ENCODE measurements at regions not wholly inside any gene's neighbourhood (a gene's known extent, or its start where the extent isn't known, plus 50 kb on each side); places are given as distances from the start of the nearest gene placed in this dataset.

DNA sequence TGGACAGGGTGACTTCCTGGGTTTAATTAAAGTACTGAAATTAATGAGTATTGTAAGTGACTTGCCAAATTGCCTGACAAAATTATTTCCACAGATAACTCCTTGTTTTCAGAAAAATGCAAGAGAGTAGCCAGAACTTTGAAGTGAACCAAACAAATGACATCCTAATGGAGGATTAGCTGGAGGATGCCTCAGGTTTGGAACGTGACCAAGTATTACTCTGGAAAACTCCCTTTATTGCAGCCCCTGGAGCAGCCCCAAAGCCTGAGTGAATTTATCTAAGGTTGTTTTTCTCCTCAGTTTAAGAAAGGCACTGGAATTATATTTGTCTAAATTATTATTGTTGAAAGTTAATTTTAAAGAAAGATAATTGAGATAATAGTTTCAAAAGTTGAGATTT lies 343.6 kb upstream of the MTNR1B start:
- Histone ChIP-seq H3K36me3 (ENCODE audit: insufficient read depth, low read length) (no peaks in the 10 kb centered on the region), H3K79me2 (ENCODE audit: control insufficient read depth, insufficient read depth, low read length, unreplicated experiment) (no peaks in the 10 kb centered on the region), H3K27ac (ENCODE audit: low read depth, low read length) (no peak overlapping the region)

DNA sequence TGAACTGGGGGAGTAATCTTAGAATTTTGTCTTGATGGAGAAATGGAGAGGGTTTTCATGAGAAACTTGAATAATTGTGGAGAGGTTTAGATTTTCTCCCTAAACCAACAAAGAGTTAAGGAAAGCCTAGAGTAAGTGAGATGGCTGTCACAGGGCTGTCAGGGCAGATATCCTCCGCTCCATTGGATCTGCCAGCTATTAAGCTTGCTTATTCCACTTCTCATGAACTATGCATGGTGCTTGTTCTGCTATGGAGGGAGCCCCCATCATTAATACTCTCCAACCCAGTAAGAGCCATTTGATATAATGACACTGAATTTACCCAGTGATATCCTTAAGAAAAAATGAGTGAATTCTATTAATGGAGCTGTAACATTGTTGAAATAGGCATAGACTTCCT lies 342.8 kb upstream of the MTNR1B start:
- H3K79me2 ChIP-seq (ENCODE audit: control insufficient read depth, insufficient read depth, low read length, unreplicated experiment), result no peaks in the 10 kb centered on the region
- no peaks in the 10 kb centered on the region for H3K4me1 ChIP-seq (ENCODE audit: control insufficient read depth, insufficient read depth, low read length, unreplicated experiment)
- no peak overlapping the region for H3K4me3 ChIP-seq (ENCODE audit: low read depth, low read length)
- no peaks in the 10 kb centered on the region for H3K27me3 ChIP-seq (ENCODE audit: insufficient read depth, low read length)
- no peak overlapping the region for H3K27ac ChIP-seq (ENCODE audit: low read depth, low read length)
- H2AFZ ChIP-seq (ENCODE audit: low read length, unreplicated experiment), result no peak overlapping the region
- H3K36me3 ChIP-seq (ENCODE audit: insufficient read depth, low read length), result no peaks in the 10 kb centered on the region

More for the DNA sequence above, 343.6 kb upstream of the MTNR1B start:
- H3K27me3 ChIP-seq (ENCODE audit: insufficient read depth, low read length), result no peaks in the 10 kb centered on the region
- H3K4me1 ChIP-seq (ENCODE audit: control insufficient read depth, insufficient read depth, low read length, unreplicated experiment), result no peaks in the 10 kb centered on the region
- H3K4me3 ChIP-seq (ENCODE audit: low read depth, low read length), result no peak overlapping the region
- H2AFZ ChIP-seq (ENCODE audit: low read length, unreplicated experiment), result no peak overlapping the region

DNA sequence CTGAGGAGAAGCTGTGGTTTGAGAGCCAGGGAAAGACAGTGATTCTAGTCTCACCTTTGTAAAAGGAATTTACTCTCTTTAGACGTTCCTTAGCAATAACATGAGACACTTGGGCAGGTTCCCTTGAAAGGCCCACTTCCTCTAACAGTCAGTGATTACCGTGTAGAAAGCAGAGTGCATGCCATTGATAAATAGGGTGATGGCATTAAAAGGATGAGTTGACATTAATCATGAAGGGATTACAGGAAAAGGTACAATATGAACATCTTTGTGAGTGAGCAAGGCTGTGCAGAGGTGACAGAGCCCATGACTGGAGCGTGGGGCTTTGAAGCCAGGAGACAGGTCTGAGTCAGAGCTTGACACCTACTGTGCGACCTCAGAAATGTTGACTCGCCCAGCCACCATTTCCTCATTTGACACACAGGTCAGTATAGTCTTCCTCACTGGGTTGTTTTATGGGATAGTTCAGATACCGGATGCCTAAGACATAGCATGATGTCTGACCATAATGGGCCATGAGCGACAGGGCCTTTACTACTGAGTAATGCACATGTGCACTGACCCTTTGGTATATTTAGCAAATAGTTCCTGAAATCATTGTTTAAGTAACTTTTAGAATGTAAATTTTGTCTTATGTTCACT lies 341.7 kb upstream of the MTNR1B start:
- no peak overlapping the region for H3K27ac ChIP-seq (ENCODE audit: low read depth, low read length)
- no peak overlapping the region for H2AFZ ChIP-seq (ENCODE audit: low read length, unreplicated experiment)
- no peak overlapping the region for H3K4me3 ChIP-seq (ENCODE audit: low read depth, low read length)
- H3K79me2 ChIP-seq (ENCODE audit: control insufficient read depth, insufficient read depth, low read length, unreplicated experiment), result no peaks in the 10 kb centered on the region
- H3K4me1 ChIP-seq (ENCODE audit: control insufficient read depth, insufficient read depth, low read length, unreplicated experiment), result no peaks in the 10 kb centered on the region
- no peaks in the 10 kb centered on the region for H3K36me3 ChIP-seq (ENCODE audit: insufficient read depth, low read length)
- H3K27me3 ChIP-seq (ENCODE audit: insufficient read depth, low read length), result no peaks in the 10 kb centered on the region

DNA sequence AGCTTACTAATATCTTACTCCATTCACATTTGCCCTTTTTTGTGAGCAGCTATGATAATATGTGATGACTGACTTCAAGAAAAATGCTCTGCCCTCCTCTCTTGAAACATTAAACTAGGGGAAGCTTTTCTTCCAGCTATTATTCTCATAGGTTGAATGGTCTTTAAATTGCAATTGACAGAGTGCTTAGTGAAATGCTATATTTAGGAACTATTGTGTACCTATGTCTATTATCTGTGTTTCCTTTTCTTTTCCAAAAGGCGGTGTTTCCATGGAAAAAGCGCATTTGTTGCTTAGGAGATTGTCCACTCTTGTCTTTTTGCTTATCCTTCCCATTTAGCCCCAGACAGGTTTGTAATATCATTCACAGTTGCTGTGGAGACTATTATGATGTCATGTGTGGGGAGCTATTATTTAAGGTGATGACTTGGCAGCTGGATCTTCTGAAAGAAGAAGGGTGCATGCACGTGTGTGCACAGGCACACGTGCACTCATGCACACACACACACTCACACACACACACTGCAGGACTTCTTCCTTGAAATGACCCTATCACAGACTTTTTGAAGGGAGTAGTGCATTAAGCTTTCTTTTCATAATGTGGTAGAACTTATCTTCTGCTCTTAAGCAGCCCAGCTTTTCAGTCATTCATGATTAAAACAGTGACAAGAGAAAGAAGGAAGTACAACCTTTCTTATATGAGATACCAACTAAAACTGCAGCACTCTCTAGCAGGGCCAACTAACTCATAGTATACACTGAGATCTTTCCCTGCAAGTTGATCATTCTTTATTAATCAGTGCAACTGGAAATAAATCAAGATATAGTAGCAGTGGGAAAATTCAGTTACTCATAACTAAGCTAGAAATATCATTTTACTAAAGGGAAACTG lies 340.8 kb upstream of the MTNR1B start:
- no peak overlapping the region for H3K4me3 ChIP-seq (ENCODE audit: low read depth, low read length)
- H2AFZ ChIP-seq (ENCODE audit: low read length, unreplicated experiment), result no peak overlapping the region
- no peaks in the 10 kb centered on the region for H3K27me3 ChIP-seq (ENCODE audit: insufficient read depth, low read length)
- H3K4me1 ChIP-seq (ENCODE audit: control insufficient read depth, insufficient read depth, low read length, unreplicated experiment), result no peaks in the 10 kb centered on the region
- H3K27ac ChIP-seq (ENCODE audit: low read depth, low read length), result no peak overlapping the region
- H3K79me2 ChIP-seq (ENCODE audit: control insufficient read depth, insufficient read depth, low read length, unreplicated experiment), result no peaks in the 10 kb centered on the region
- H3K36me3 ChIP-seq (ENCODE audit: insufficient read depth, low read length), result no peaks in the 10 kb centered on the region

DNA sequence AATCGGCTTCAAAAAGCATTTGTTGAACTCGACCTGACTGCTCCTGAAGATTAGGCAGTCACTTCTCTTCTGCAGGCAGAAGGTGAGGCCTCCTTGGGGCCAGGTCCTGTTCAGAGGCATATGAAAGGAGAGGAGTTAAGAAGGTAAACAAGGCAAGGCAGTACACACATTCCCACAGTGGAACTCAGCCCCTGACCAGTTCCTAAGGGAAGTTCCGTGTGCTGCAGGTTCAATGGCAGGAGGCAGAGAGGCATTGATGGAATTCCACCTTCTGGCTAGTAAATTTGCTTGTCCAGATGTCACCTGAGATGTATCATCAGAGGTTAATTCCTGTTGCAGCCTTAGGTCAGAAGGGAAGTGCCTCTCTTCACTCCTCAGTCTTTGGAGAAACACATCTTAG lies 337.0 kb upstream of the MTNR1B start:
- Histone ChIP-seq H3K4me1 (ENCODE audit: control insufficient read depth, insufficient read depth, low read length, unreplicated experiment) (no peaks in the 10 kb centered on the region), H2AFZ (ENCODE audit: low read length, unreplicated experiment) (no peak overlapping the region), H3K4me3 (ENCODE audit: low read depth, low read length) (no peak overlapping the region), H3K36me3 (ENCODE audit: insufficient read depth, low read length) (no peaks in the 10 kb centered on the region), H3K27ac (ENCODE audit: low read depth, low read length) (no peak overlapping the region), H3K27me3 (ENCODE audit: insufficient read depth, low read length) (no peaks in the 10 kb centered on the region), H3K79me2 (ENCODE audit: control insufficient read depth, insufficient read depth, low read length, unreplicated experiment) (no peaks in the 10 kb centered on the region)

DNA sequence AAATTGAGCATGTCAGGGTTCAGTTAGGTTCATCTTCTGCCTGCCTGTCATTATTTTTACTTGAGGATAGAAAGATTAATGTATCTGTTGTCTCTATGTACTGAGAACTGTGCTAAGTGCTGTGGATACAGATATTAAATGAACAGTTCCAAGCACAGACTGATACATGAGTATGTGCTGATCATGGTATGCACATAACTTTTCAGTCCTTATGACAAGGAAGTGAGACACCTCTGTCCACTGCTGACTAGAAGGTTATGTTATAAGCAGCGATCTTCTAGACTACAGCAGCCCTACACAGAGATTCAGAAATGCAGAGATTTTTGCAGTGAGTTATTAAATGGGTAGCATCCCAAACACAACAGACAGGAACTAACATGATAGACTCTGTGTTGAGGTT lies 335.6 kb upstream of the MTNR1B start:
- Histone ChIP-seq H3K4me1 (ENCODE audit: control insufficient read depth, insufficient read depth, low read length, unreplicated experiment) (no peaks in the 10 kb centered on the region), H2AFZ (ENCODE audit: low read length, unreplicated experiment) (no peak overlapping the region), H3K36me3 (ENCODE audit: insufficient read depth, low read length) (no peaks in the 10 kb centered on the region), H3K27ac (ENCODE audit: low read depth, low read length) (no peak overlapping the region), H3K4me3 (ENCODE audit: low read depth, low read length) (no peak overlapping the region), H3K79me2 (ENCODE audit: control insufficient read depth, insufficient read depth, low read length, unreplicated experiment) (no peaks in the 10 kb centered on the region), H3K27me3 (ENCODE audit: insufficient read depth, low read length) (no peaks in the 10 kb centered on the region)

DNA sequence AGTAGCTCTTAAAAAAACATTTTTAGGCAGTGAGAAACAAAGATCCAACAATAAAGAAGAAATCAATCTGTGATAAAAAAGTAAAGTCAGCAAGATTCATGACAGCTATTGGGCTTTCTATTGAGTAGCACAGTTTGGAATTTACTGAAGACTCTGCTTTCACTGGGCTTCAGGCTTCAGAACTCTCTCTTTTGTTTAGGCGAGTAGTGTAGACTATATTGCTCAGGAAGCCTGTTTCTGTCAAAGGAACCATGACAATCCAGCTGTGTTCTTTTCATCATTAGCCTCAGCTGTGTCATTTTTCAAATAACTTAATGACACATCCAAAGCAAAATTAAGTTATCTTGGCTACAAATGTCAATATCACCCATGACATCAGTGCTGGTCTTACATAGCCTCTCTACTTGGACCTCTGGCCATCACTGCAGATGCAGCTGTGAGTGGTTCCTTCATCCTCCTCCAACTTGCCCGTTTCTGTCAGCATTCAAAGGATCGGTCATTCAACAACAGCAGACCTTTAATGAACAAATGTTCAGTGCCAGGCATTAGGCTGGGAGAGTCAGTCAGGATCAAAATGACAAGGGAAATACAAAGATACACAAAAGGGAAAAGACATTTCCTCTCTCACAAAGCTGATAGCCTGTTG lies 332.8 kb upstream of the MTNR1B start:
- Histone ChIP-seq H3K79me2 (ENCODE audit: control insufficient read depth, insufficient read depth, low read length, unreplicated experiment) (no peaks in the 10 kb centered on the region), H3K36me3 (ENCODE audit: insufficient read depth, low read length) (no peaks in the 10 kb centered on the region), H3K27ac (ENCODE audit: low read depth, low read length) (no peak overlapping the region), H2AFZ (ENCODE audit: low read length, unreplicated experiment) (no peak overlapping the region), H3K4me3 (ENCODE audit: low read depth, low read length) (no peak overlapping the region), H3K27me3 (ENCODE audit: insufficient read depth, low read length) (no peaks in the 10 kb centered on the region), H3K4me1 (ENCODE audit: control insufficient read depth, insufficient read depth, low read length, unreplicated experiment) (no peaks in the 10 kb centered on the region)

DNA sequence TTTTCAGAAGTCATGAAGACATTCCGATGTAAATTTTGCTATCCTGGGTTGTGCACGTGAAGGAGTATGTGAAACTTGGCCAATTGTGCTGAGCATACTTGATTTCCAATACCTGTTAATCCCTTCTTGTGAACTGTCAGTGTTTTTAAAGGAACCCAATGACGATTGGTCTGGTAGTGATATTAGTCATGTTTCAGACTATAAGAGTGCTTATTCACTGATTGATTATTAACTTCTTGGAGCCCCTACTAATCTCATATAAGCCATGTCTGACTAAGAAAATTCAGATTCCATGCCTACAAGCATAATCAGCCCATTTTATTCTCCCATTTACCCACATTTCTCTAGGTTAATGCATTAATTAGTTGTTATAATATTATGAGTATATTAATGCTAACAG lies 330.8 kb upstream of the MTNR1B start:
- Histone ChIP-seq H3K36me3 (ENCODE audit: insufficient read depth, low read length) (no peaks in the 10 kb centered on the region), H3K4me1 (ENCODE audit: control insufficient read depth, insufficient read depth, low read length, unreplicated experiment) (no peaks in the 10 kb centered on the region), H3K4me3 (ENCODE audit: low read depth, low read length) (no peak overlapping the region), H3K27ac (ENCODE audit: low read depth, low read length) (no peak overlapping the region), H3K27me3 (ENCODE audit: insufficient read depth, low read length) (no peaks in the 10 kb centered on the region), H3K79me2 (ENCODE audit: control insufficient read depth, insufficient read depth, low read length, unreplicated experiment) (no peaks in the 10 kb centered on the region), H2AFZ (ENCODE audit: low read length, unreplicated experiment) (no peak overlapping the region)

DNA sequence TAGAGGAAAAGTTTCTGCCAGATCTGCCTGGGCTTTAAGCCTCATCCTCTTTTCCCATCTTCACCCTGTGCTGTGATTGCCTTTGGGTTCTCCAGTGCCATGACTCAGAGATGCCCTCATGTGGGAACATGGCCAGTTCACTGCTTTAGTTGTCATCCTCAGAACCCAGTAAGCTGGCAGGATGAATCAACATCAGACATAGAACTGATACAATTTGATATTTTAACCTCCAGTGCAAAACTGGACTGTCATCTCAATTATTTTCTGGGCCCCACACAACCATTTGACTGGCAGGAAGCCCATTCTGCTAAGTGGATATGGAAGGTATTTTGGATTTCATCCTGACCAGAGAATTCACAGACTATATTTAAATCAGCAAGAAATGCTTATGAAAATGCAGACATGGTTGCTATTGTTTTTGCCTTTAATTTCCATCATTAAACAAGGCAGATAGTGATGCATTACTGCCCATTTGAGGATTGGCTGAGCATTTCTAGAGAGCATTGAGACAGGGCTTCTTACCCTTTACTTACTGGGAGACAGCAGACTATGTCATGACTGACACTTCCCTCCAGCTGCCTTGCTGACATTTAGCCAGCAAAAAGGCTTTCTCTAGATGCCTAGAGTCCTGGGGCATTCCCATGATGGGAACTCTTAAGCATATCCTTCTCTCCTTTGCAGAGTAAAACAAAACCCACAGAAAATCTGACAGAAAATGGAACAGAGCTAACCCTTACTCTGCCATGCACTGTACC lies 327.1 kb upstream of the MTNR1B start:
- Histone ChIP-seq H3K27ac (ENCODE audit: low read depth, low read length) (no peak overlapping the region), H3K4me1 (ENCODE audit: control insufficient read depth, insufficient read depth, low read length, unreplicated experiment) (no peaks in the 10 kb centered on the region), H3K79me2 (ENCODE audit: control insufficient read depth, insufficient read depth, low read length, unreplicated experiment) (no peaks in the 10 kb centered on the region), H3K4me3 (ENCODE audit: low read depth, low read length) (no peak overlapping the region), H3K27me3 (ENCODE audit: insufficient read depth, low read length) (no peaks in the 10 kb centered on the region), H2AFZ (ENCODE audit: low read length, unreplicated experiment) (no peak overlapping the region), H3K36me3 (ENCODE audit: insufficient read depth, low read length) (no peaks in the 10 kb centered on the region)

DNA sequence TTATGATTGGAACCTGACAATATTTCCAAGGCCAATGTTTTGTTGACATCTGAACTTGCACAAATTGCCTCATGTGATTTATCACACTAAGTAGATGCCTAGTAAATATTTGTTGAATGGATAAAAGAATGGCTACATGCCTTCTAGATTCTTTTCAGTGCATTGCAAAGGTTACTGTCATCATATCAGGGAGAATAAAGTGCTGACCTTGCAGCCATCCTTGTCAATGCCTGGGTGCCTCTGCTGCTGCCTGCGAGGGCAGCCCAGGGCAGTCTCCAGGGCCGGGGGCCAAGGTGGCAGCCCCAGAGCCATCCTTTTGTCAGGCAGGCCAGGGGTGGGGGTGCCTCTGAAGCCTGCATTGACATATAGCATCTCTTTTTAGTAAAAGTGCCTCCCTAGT lies 325.6 kb upstream of the MTNR1B start:
- Histone ChIP-seq H2AFZ (ENCODE audit: low read length, unreplicated experiment) (no peak overlapping the region), H3K27ac (ENCODE audit: low read depth, low read length) (no peak overlapping the region), H3K4me3 (ENCODE audit: low read depth, low read length) (no peak overlapping the region), H3K4me1 (ENCODE audit: control insufficient read depth, insufficient read depth, low read length, unreplicated experiment) (no peaks in the 10 kb centered on the region), H3K27me3 (ENCODE audit: insufficient read depth, low read length) (no peaks in the 10 kb centered on the region), H3K79me2 (ENCODE audit: control insufficient read depth, insufficient read depth, low read length, unreplicated experiment) (no peaks in the 10 kb centered on the region), H3K36me3 (ENCODE audit: insufficient read depth, low read length) (no peaks in the 10 kb centered on the region)

All from ACC112 (cell line).